ENCODE measurements at regions not wholly inside any gene's neighbourhood (a gene's known extent, or its start where the extent isn't known, plus 50 kb on each side); places are given as distances from the start of the nearest gene placed in this dataset.

DNA sequence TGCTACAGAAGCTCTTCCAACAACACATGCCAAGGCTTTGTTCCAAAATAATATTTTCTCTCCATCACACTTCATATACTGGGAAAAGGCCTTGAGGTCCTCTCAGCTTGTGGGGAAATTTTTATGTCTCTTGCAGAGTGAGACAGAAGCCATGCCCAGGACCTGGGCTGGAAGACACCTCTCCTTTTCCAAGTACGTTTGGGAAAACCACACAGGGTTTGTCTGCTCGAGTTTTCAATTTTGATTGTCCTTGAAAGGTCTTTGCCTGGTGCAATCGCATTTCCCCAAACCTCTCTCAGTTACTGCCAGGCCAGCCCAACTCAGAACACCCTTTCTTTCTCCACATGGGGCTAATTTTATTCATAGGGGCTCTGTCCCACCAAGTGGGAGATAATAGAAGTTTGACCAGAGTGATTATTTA lies 272.2 kb downstream of the OSR1 start:
- no peak for TF ChIP-seq CTCF (IDR thresholded peaks at IDR 0.05; ENCODE audit: insufficient read depth, low read depth, low read length)
- H3K4me3 ChIP-seq (ENCODE audit: low read depth, low read length) = no peak overlapping the region
- no peak for DNase-seq (ENCODE audit: low read depth)

GRCh38 chr2:19078709-19079108 lies 279.7 kb downstream of the OSR1 start:
- no peak for DNase-seq (ENCODE audit: low read depth)

GRCh38 chr2:19073522-19073921 lies 284.9 kb downstream of the OSR1 start:
- H3K4me3 ChIP-seq (ENCODE audit: low read depth, low read length) = no peak overlapping the region
- peak; percentile 37 for DNase-seq (ENCODE audit: low read depth)
- TF ChIP-seq CTCF (IDR thresholded peaks at IDR 0.05; ENCODE audit: insufficient read depth, low read depth, low read length) = no peak

More at GRCh38 chr2:19078709-19079108, 279.7 kb downstream of the OSR1 start:
- no peak for TF ChIP-seq CTCF (IDR thresholded peaks at IDR 0.05; ENCODE audit: insufficient read depth, low read depth, low read length)
- H3K4me3 ChIP-seq (ENCODE audit: low read depth, low read length) = no peak overlapping the region

- no peak overlapping the region for H3K4me3 ChIP-seq (ENCODE audit: low read depth, low read length)
- DNase-seq (ENCODE audit: low read depth) = no peak
- TF ChIP-seq CTCF (IDR thresholded peaks at IDR 0.05; ENCODE audit: insufficient read depth, low read depth, low read length) = no peak
Observed at GRCh38 chr2:19072161-19072560, 286.3 kb downstream of the OSR1 start.

- no peak for DNase-seq (ENCODE audit: low read depth)
- TF ChIP-seq CTCF (IDR thresholded peaks at IDR 0.05; ENCODE audit: insufficient read depth, low read depth, low read length) = no peak
- no peak overlapping the region for H3K4me3 ChIP-seq (ENCODE audit: low read depth, low read length)
Observed at GRCh38 chr2:19070886-19071285, 287.5 kb downstream of the OSR1 start.

GRCh38 chr2:19068206-19068605 lies 290.2 kb downstream of the OSR1 start:
- DNase-seq (ENCODE audit: low read depth) = no peak
- TF ChIP-seq CTCF (IDR thresholded peaks at IDR 0.05; ENCODE audit: insufficient read depth, low read depth, low read length) = no peak
- H3K4me3 ChIP-seq (ENCODE audit: low read depth, low read length) = no peak overlapping the region

GRCh38 chr2:19062370-19062769 lies 296.1 kb downstream of the OSR1 start:
- no peak for DNase-seq (ENCODE audit: low read depth)
- no peak overlapping the region for H3K4me3 ChIP-seq (ENCODE audit: low read depth, low read length)
- no peak for TF ChIP-seq CTCF (IDR thresholded peaks at IDR 0.05; ENCODE audit: insufficient read depth, low read depth, low read length)

Measured in fibroblast of villous mesenchyme (primary cell).